Thymus (tissue), 11 donors: ENCODE measurements at regions not wholly inside any gene's neighbourhood (a gene's known extent, or its start where the extent isn't known, plus 50 kb on each side); places are given as distances from the start of the nearest gene placed in this dataset.

Experiments
- DNase-seq, 9 donors: peaks; one replicate each; pipeline ENCODE4 v3.0.0-alpha.2; 2013; ENCODE audit warnings: low spot score in 9 of 9, low read depth in 6 of 9, missing footprints in 1 of 9
- H3K27ac ChIP-seq, 2 donors: one replicate each; pipeline ENCODE4 v1.5.1; 2013; ENCODE audit warnings: control low read depth in 1 of 2, low read depth in 1 of 2, low read length in 1 of 2, mild to moderate bottlenecking in 1 of 2, moderate library complexity in 1 of 2
- H3K27me3 ChIP-seq, 2 donors: one replicate each; pipeline ENCODE4 v1.5.1; 2013; ENCODE audit warnings: low read length in 1 of 2; ENCODE audit not compliant: control insufficient read depth in 2 of 2, insufficient read depth in 1 of 2
- H3K36me3 ChIP-seq, 2 donors: one replicate each; pipeline ENCODE4 v1.5.1; 2013; ENCODE audit warnings: low read length in 1 of 2, mild to moderate bottlenecking in 1 of 2, moderate library complexity in 1 of 2; ENCODE audit not compliant: control insufficient read depth in 2 of 2, insufficient read depth in 2 of 2
- H3K4me1 ChIP-seq, 2 donors: one replicate each; pipeline ENCODE4 v1.5.1; 2013; ENCODE audit warnings: low read length in 2 of 2; ENCODE audit not compliant: control insufficient read depth in 2 of 2, insufficient read depth in 2 of 2
- H3K4me3 ChIP-seq, 2 donors: one replicate each; pipeline ENCODE4 v1.5.1; 2013; ENCODE audit warnings: low read length in 2 of 2, control low read depth in 1 of 2, mild to moderate bottlenecking in 1 of 2
- H3K9me3 ChIP-seq, 2 donors: one replicate each; pipeline ENCODE4 v1.5.1; 2013; ENCODE audit warnings: low read length in 1 of 2, mild to moderate bottlenecking in 1 of 2; ENCODE audit not compliant: control insufficient read depth in 2 of 2, insufficient read depth in 1 of 2
- WGBS: extraction: QIAGEN DNeasy Blood & Tissue Kit; methylation state at CpG from one replicate; pipeline ENCODE4 v1.1.7; 2013; 5-methylcytosine and 5-hydroxymethylcytosine counted together
- donor health status: healthy.

DNA sequence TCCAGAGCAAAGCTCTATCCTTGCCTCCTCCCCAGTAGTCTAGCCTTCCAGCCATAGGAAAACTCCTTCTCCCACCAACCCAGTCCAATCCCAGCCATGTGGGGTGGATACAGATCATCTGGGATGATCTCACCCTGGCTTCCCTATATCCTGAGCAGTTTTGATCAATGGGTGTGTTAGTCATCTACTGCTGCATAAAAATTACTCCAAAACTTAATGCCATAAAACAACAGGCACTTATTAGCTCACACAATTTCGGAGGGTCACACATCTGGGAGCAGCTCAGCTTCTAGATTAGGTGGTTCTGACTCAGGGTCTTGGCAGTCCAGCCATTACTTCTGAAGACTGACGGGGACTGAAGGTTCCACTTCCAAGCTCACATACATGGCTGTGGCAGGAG lies 190.4 kb downstream of the SPP2 start:
- Histone ChIP-seq H3K9me3 (no peaks in the 10 kb centered on the region), H3K4me1 (peaks cover 0 to 3% of the 10 kb centered on the region in 2 donors), H3K27me3 (no peaks in the 10 kb centered on the region), H3K27ac (no peak overlapping the region), H3K4me3 (no peak overlapping the region), H3K36me3 (no peaks in the 10 kb centered on the region)
- 95% methylated on average over 2 of the region's 2 CpGs for WGBS
- DNase-seq: no peak

DNA sequence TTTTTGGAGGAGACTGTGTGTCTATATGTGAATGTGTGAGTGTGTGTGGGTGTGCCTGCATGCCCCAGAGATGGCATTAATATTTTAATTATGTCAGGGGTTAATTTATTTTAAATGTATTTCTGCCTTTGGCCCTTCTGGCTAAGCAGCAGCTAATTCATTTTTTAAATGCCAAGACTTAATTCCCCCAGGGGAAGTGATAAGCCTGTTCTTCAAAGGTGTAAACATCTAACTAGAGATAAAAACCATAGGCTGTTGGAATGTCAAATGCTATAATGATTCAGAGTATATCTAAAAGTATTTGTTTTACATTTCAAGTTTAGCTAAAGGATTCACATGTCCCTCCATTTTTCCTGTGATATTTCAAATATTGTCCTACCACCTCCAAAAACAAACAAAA lies 184.7 kb downstream of the SPP2 start:
- no peak for DNase-seq
- Histone ChIP-seq H3K27me3 (no peaks in the 10 kb centered on the region), H3K36me3 (no peaks in the 10 kb centered on the region), H3K9me3 (no peaks in the 10 kb centered on the region), H3K27ac (no peak overlapping the region), H3K4me1 (no peaks in the 10 kb centered on the region), H3K4me3 (no peak overlapping the region)

DNA sequence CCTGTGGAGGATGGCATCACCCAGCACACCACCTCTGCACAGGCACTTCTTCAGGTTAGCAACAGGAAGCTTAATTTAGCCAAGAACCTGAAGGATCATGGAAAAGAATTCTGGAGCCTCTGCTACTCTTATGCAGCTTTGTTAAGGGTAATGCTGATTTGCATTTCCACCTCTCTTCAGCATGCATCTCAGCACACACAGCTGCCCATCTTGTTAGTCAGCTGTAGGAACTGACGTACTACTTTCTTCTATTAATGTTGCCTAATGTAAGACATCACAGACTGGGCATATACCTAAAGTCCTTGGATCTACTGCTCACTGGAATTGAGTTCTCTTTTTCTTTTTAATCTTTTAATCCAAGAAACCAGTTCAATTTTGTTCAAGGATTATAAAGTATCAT lies 181.0 kb downstream of the SPP2 start:
- no peaks in the 10 kb centered on the region for H3K9me3 ChIP-seq
- WGBS: 97% methylated on average over 1 of the region's 1 CpG
- H3K27me3 ChIP-seq: no peaks in the 10 kb centered on the region
- H3K4me3 ChIP-seq: no peak overlapping the region
- H3K27ac ChIP-seq: no peak overlapping the region
- DNase-seq: no peak
- H3K36me3 ChIP-seq: no peaks in the 10 kb centered on the region
- H3K4me1 ChIP-seq: no peaks in the 10 kb centered on the region

DNA sequence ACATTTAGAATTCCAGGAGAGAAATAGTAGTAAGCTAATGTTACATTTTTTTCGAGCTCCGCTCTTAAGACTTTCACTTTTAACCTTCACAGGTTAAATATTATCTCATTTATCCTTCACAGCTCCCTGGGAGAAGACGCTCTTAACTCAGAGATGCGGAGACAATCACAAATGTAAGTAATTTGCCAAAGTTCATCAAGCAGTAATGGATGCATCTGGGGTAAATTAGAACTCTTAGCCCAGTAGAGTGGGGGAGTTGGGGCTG lies 168.5 kb downstream of the SPP2 start:
- 94% methylated on average over 4 of the region's 4 CpGs for WGBS
- H3K27ac ChIP-seq: no peak overlapping the region
- no peaks in the 10 kb centered on the region for H3K36me3 ChIP-seq
- no peaks in the 10 kb centered on the region for H3K9me3 ChIP-seq
- no peaks in the 10 kb centered on the region for H3K27me3 ChIP-seq
- H3K4me3 ChIP-seq: no peak overlapping the region
- no peak for DNase-seq
- H3K4me1 ChIP-seq: peaks cover 5 to 8% of the 10 kb centered on the region in 2 donors

DNA sequence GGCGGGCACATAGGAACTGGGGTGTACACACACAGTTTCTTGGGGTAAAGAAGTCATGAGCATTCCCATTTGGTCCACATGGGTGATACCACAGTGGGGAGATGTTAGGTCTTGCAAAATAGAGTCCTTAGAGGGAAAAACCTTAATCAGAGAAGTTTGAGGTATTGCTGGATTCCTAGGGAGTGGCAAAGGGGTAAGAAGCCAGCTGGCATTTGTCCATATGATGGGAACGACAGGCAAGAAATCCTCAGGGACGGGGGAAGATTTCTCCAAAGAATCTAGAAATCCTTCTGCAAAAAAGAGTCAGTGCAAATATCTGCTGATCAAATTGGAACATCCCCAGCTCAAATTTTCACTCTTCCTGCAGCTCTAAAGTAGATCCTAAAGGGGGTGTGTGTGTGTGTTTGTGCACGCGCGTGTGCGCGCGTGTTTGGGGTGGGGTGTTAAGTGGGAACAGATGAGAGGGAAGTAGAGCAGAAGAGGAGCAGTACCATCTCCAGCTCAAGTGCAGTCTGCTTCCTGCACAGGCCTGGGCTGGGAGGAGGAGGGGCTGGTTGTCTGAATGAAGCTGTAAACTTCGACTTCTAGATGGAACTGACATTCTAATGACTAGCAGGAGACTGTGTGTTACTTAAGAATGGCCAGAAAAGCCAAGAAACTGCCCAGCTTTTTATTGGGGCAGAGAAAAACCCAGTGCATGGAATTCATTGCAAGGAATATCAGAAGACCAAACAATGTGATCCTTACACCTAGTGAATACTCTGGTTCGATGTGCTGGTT lies 168.0 kb downstream of the SPP2 start:
- Histone ChIP-seq H3K4me3 (no peak overlapping the region), H3K36me3 (no peaks in the 10 kb centered on the region), H3K4me1 (peaks cover 5 to 8% of the 10 kb centered on the region in 2 donors), H3K27me3 (no peaks in the 10 kb centered on the region), H3K9me3 (no peaks in the 10 kb centered on the region), H3K27ac (no peak overlapping the region)
- DNase-seq: peak in 2 of 9 donors; percentile 12 to 20
- WGBS: 63% methylated on average over 11 of the region's 11 CpGs

DNA sequence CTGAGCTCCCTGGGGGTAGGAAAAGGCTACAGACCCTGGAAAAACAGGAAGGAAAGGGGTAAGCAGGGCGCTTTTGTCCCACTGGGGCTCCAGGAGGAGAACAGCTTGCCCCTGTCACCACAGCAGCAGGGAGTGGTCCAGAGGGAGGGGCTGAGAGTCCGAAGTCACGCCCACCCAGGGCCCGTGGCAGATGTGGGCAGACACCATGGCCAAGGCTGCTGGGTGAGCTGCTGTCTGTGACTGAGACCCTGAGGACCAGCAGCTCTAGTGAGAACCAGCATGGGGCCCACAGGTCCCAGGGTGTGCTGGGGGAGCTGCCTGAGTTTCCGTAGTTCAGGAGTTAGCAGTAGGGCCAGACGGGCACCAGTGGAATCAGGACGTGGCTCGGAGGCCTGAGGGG lies 162.0 kb downstream of the SPP2 start:
- Histone ChIP-seq H3K27ac (no peak overlapping the region), H3K27me3 (peaks cover 0 to 2% of the 10 kb centered on the region in 2 donors), H3K36me3 (no peaks in the 10 kb centered on the region), H3K4me1 (no peaks in the 10 kb centered on the region), H3K4me3 (no peak overlapping the region), H3K9me3 (no peaks in the 10 kb centered on the region)
- no peak for DNase-seq
- WGBS: 88% methylated on average over 8 of the region's 8 CpGs

DNA sequence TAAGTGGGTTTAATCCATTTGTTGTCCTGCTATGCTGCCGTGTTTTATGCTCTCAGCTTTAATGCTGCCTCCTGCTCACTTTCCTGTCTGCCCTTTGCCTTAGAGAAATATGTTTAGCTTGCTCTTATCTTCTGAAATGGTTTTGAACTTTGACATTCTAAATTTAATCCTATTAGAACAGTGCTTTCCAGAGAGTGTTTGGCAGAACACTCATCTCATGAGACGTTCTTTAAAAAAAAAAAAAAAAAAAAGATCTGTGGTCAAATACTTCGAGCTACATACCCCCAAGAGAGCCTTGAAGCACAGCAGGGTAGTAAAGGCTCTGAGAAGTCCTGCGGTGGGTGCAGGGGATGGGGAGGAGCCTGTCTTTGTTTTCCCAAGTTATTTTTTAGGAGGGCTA lies 161.3 kb downstream of the SPP2 start:
- no peak overlapping the region for H3K4me3 ChIP-seq
- no peaks in the 10 kb centered on the region for H3K9me3 ChIP-seq
- no peaks in the 10 kb centered on the region for H3K36me3 ChIP-seq
- H3K27ac ChIP-seq: no peak overlapping the region
- peaks cover 0 to 2% of the 10 kb centered on the region in 2 donors for H3K27me3 ChIP-seq
- no peaks in the 10 kb centered on the region for H3K4me1 ChIP-seq
- WGBS: 83% methylated on average over 4 of the region's 4 CpGs
- DNase-seq: no peak

DNA sequence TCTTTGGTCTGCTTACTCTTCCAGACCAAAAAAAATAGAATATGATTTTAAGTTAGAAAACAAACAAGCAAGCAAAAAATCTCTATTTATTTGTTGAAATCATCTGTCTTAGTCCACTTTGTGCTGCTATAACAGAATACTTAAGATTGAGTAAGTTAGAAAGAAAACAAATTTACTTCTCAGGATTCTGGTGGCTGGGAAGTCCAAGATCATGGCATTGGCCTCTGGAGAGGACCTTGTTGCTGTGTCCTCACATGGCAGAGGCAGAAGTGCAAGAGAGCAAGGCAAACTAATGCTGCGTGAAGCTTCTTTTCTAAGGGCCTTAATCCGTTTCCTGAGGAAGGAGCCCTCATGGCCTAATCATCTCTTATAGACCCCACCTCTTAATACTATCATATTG lies 156.2 kb downstream of the SPP2 start:
- H3K4me1 ChIP-seq: no peaks in the 10 kb centered on the region
- H3K36me3 ChIP-seq: no peaks in the 10 kb centered on the region
- 99% methylated on average over 2 of the region's 2 CpGs for WGBS
- no peaks in the 10 kb centered on the region for H3K27me3 ChIP-seq
- peaks cover 0 to 7% of the 10 kb centered on the region in 2 donors for H3K9me3 ChIP-seq
- H3K4me3 ChIP-seq: no peak overlapping the region
- no peak for DNase-seq
- H3K27ac ChIP-seq: no peak overlapping the region

DNA sequence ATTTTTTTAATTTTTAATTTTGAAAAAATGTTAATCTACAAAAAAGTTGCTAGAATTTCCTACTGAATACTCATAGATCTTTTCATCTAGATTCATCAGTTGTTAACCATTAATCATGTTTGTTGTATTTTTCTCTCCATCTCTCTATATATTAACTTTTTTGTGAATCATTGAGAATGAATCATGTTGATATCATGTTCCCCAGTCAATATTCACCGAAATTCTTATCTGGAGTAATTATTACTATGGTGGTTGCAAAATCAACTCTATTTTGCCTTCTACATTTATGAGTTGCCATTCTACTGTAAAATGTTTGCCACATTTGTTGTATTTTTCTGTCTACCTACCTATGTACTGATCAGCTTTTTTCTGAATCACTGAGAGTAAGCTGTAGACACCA lies 154.0 kb downstream of the SPP2 start:
- no peaks in the 10 kb centered on the region for H3K36me3 ChIP-seq
- WGBS: 97% methylated on average over 1 of the region's 1 CpG
- H3K27ac ChIP-seq: no peak overlapping the region
- DNase-seq: no peak
- peaks cover 0 to 7% of the 10 kb centered on the region in 2 donors for H3K9me3 ChIP-seq
- no peaks in the 10 kb centered on the region for H3K4me1 ChIP-seq
- no peaks in the 10 kb centered on the region for H3K27me3 ChIP-seq
- H3K4me3 ChIP-seq: no peak overlapping the region
